Uterus (tissue), 2 donors: ENCODE measurements at regions not wholly inside any gene's neighbourhood (a gene's known extent, or its start where the extent isn't known, plus 50 kb on each side); places are given as distances from the start of the nearest gene placed in this dataset.

Source experiments
- POLR2A ChIP-seq, 2 donors: fragments of 450-650 bp; IDR thresholded peaks; one replicate each; pipeline ENCODE4 v1.6.1; 2016; ENCODE audit warnings: antibody characterized with exemption in 2 of 2, mild to moderate bottlenecking in 1 of 2, moderate library complexity in 1 of 2
- TF ChIP-seq, protein P1 (sequence below), 4 experiments: fragments of 200-600 bp in 2 of 4; fragments of 450-650 bp in 2 of 4; sonication (generic) in 2 of 4; IDR thresholded peaks; one replicate each; pipeline ENCODE4 v1.5.1; 2016 to 2019; ENCODE audit warnings: antibody characterized with exemption in 4 of 4, mild to moderate bottlenecking in 2 of 4, moderate library complexity in 1 of 4

DNA sequence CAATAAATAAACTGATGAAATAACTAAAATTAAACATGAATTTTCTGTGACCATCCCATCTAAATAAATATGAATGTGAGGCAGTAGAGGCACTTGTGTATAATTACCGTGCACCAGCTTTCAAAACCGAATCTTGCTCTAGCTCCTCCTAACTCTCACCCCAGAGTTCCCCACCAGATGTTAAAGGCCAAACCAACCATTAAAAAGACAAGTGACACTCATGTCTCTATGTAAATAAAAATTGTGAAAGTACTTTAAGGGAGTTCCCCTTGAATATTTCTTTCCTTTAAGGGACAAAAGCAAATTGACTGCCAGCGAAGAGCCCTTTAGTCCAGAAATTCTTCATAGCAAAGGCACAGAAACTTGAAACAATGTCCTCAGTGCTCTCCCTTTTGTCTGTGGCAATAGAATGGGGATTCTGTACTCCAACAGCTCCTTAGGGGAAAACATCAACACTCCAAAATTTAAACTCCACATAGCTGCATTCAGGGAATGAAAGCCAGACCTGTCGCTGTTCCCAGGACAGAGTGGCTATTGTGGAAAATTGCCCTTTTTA is 101.7 kb upstream of the SOX21 start:
- TF ChIP-seq, protein P1, sequence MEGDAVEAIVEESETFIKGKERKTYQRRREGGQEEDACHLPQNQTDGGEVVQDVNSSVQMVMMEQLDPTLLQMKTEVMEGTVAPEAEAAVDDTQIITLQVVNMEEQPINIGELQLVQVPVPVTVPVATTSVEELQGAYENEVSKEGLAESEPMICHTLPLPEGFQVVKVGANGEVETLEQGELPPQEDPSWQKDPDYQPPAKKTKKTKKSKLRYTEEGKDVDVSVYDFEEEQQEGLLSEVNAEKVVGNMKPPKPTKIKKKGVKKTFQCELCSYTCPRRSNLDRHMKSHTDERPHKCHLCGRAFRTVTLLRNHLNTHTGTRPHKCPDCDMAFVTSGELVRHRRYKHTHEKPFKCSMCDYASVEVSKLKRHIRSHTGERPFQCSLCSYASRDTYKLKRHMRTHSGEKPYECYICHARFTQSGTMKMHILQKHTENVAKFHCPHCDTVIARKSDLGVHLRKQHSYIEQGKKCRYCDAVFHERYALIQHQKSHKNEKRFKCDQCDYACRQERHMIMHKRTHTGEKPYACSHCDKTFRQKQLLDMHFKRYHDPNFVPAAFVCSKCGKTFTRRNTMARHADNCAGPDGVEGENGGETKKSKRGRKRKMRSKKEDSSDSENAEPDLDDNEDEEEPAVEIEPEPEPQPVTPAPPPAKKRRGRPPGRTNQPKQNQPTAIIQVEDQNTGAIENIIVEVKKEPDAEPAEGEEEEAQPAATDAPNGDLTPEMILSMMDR (IDR thresholded peaks at IDR 0.05), result no peak
- no peak for TF ChIP-seq POLR2A (IDR thresholded peaks at IDR 0.05)
